ENCODE measurements at regions not wholly inside any gene's neighbourhood (a gene's known extent, or its start where the extent isn't known, plus 50 kb on each side); places are given as distances from the start of the nearest gene placed in this dataset.

GRCh38 chr4:35900286-35901243 is 343.7 kb downstream of the ARAP2 start:
- Mint-ChIP-seq H3K4me3 (no peak overlapping the region), H3K36me3 (no peaks in the 10 kb centered on the region), H3K9me3 (peaks cover 4% of the 10 kb centered on the region), H3K4me1 (no peaks in the 10 kb centered on the region), H3K27ac (no peak overlapping the region), H3K27me3 (no peaks in the 10 kb centered on the region)
- ATAC-seq = no peak

- peak; percentile 78 for ATAC-seq
- H3K36me3 Mint-ChIP-seq = no peaks in the 10 kb centered on the region
- H3K4me3 Mint-ChIP-seq = no peak overlapping the region
- no peak overlapping the region for H3K27ac Mint-ChIP-seq
- H3K9me3 Mint-ChIP-seq = peaks cover 8% of the 10 kb centered on the region
- H3K4me1 Mint-ChIP-seq = no peaks in the 10 kb centered on the region
- no peaks in the 10 kb centered on the region for H3K27me3 Mint-ChIP-seq
These were observed 332.1 kb downstream of the ARAP2 start for GRCh38 chr4:35912174-35912573.

- no peaks in the 10 kb centered on the region for H3K36me3 Mint-ChIP-seq
- ATAC-seq = no peak
- no peak overlapping the region for H3K27ac Mint-ChIP-seq
- no peaks in the 10 kb centered on the region for H3K27me3 Mint-ChIP-seq
- no peaks in the 10 kb centered on the region for H3K9me3 Mint-ChIP-seq
- no peaks in the 10 kb centered on the region for H3K4me1 Mint-ChIP-seq
- H3K4me3 Mint-ChIP-seq = no peak overlapping the region
These were observed 325.8 kb downstream of the ARAP2 start for GRCh38 chr4:35918491-35918977.

- no peak overlapping the region for H3K4me3 Mint-ChIP-seq
- no peaks in the 10 kb centered on the region for H3K9me3 Mint-ChIP-seq
- H3K27me3 Mint-ChIP-seq = no peaks in the 10 kb centered on the region
- H3K36me3 Mint-ChIP-seq = no peaks in the 10 kb centered on the region
- H3K4me1 Mint-ChIP-seq = no peaks in the 10 kb centered on the region
- ATAC-seq = no peak
- H3K27ac Mint-ChIP-seq = no peak overlapping the region
These were observed 318.5 kb downstream of the ARAP2 start for GRCh38 chr4:35925806-35926205.

- Mint-ChIP-seq H3K4me3 (no peak overlapping the region), H3K9me3 (no peaks in the 10 kb centered on the region), H3K27ac (no peak overlapping the region), H3K36me3 (no peaks in the 10 kb centered on the region), H3K27me3 (no peaks in the 10 kb centered on the region), H3K4me1 (no peaks in the 10 kb centered on the region)
- ATAC-seq = no peak
These were observed 317.5 kb downstream of the ARAP2 start for GRCh38 chr4:35926788-35927187.

- Mint-ChIP-seq H3K27me3 (no peaks in the 10 kb centered on the region), H3K9me3 (no peaks in the 10 kb centered on the region), H3K4me1 (no peaks in the 10 kb centered on the region), H3K27ac (no peak overlapping the region), H3K36me3 (no peaks in the 10 kb centered on the region), H3K4me3 (no peak overlapping the region)
- no peak for ATAC-seq
These were observed 310.4 kb downstream of the ARAP2 start for GRCh38 chr4:35933901-35934300.

- Mint-ChIP-seq H3K9me3 (no peaks in the 10 kb centered on the region), H3K4me1 (no peaks in the 10 kb centered on the region), H3K36me3 (no peaks in the 10 kb centered on the region), H3K4me3 (no peak overlapping the region), H3K27me3 (no peaks in the 10 kb centered on the region), H3K27ac (no peak overlapping the region)
- ATAC-seq = no peak
These were observed 309.9 kb downstream of the ARAP2 start for GRCh38 chr4:35934320-35934981.

GRCh38 chr4:35938936-35939335 is 305.4 kb downstream of the ARAP2 start:
- Mint-ChIP-seq H3K36me3 (no peaks in the 10 kb centered on the region), H3K27me3 (no peaks in the 10 kb centered on the region), H3K4me1 (no peaks in the 10 kb centered on the region), H3K4me3 (no peak overlapping the region), H3K27ac (no peak overlapping the region), H3K9me3 (no peaks in the 10 kb centered on the region)
- no peak for ATAC-seq

- Mint-ChIP-seq H3K9me3 (no peaks in the 10 kb centered on the region), H3K36me3 (no peaks in the 10 kb centered on the region), H3K4me1 (no peaks in the 10 kb centered on the region), H3K27ac (no peak overlapping the region), H3K27me3 (no peaks in the 10 kb centered on the region), H3K4me3 (no peak overlapping the region)
- ATAC-seq = no peak
These were observed 304.6 kb downstream of the ARAP2 start for GRCh38 chr4:35939751-35940150.

GRCh38 chr4:35942092-35942491 is 302.2 kb downstream of the ARAP2 start:
- Mint-ChIP-seq H3K4me1 (no peaks in the 10 kb centered on the region), H3K27ac (no peak overlapping the region), H3K27me3 (no peaks in the 10 kb centered on the region), H3K9me3 (no peaks in the 10 kb centered on the region), H3K4me3 (no peak overlapping the region), H3K36me3 (no peaks in the 10 kb centered on the region)
- no peak for ATAC-seq

GRCh38 chr4:35943606-35944005 is 300.7 kb downstream of the ARAP2 start:
- no peaks in the 10 kb centered on the region for H3K4me1 Mint-ChIP-seq
- no peak overlapping the region for H3K27ac Mint-ChIP-seq
- no peak overlapping the region for H3K4me3 Mint-ChIP-seq
- no peaks in the 10 kb centered on the region for H3K27me3 Mint-ChIP-seq
- H3K9me3 Mint-ChIP-seq = no peaks in the 10 kb centered on the region
- ATAC-seq = no peak
- H3K36me3 Mint-ChIP-seq = no peaks in the 10 kb centered on the region

GRCh38 chr4:35948171-35948570 is 296.1 kb downstream of the ARAP2 start:
- Mint-ChIP-seq H3K27ac (no peak overlapping the region), H3K4me1 (no peaks in the 10 kb centered on the region), H3K9me3 (peaks cover 5% of the 10 kb centered on the region), H3K27me3 (no peaks in the 10 kb centered on the region), H3K36me3 (no peaks in the 10 kb centered on the region), H3K4me3 (no peak overlapping the region)
- ATAC-seq = no peak

GRCh38 chr4:35950442-35950841 is 293.9 kb downstream of the ARAP2 start:
- peaks cover 12% of the 10 kb centered on the region for H3K9me3 Mint-ChIP-seq
- no peaks in the 10 kb centered on the region for H3K36me3 Mint-ChIP-seq
- no peak overlapping the region for H3K4me3 Mint-ChIP-seq
- no peaks in the 10 kb centered on the region for H3K4me1 Mint-ChIP-seq
- H3K27me3 Mint-ChIP-seq = no peaks in the 10 kb centered on the region
- H3K27ac Mint-ChIP-seq = no peak overlapping the region
- no peak for ATAC-seq

- ATAC-seq = no peak
- H3K4me1 Mint-ChIP-seq = no peaks in the 10 kb centered on the region
- no peak overlapping the region for H3K27ac Mint-ChIP-seq
- no peak overlapping the region for H3K4me3 Mint-ChIP-seq
- no peaks in the 10 kb centered on the region for H3K27me3 Mint-ChIP-seq
- H3K36me3 Mint-ChIP-seq = no peaks in the 10 kb centered on the region
- H3K9me3 Mint-ChIP-seq = peaks cover 12% of the 10 kb centered on the region
These were observed 291.6 kb downstream of the ARAP2 start for GRCh38 chr4:35952751-35953150.

- H3K27me3 Mint-ChIP-seq = no peaks in the 10 kb centered on the region
- no peaks in the 10 kb centered on the region for H3K36me3 Mint-ChIP-seq
- H3K9me3 Mint-ChIP-seq = no peaks in the 10 kb centered on the region
- no peak for ATAC-seq
- H3K4me3 Mint-ChIP-seq = no peak overlapping the region
- no peak overlapping the region for H3K27ac Mint-ChIP-seq
- H3K4me1 Mint-ChIP-seq = no peaks in the 10 kb centered on the region
These were observed 280.9 kb downstream of the ARAP2 start for GRCh38 chr4:35963383-35963782.

Measured in stimulated activated memory B cell treated with anti-CD40 and anti-IgM and Interleukin-4, amounts not matched to agents 10 μg/mL and 1 μg/mL and 100 μg/mL, for 72 hours (primary cell).